Osteocyte (in vitro differentiated cells): ENCODE measurements at regions not wholly inside any gene's neighbourhood (a gene's known extent, or its start where the extent isn't known, plus 50 kb on each side); places are given as distances from the start of the nearest gene placed in this dataset.

Experiments used
- DNase-seq: peaks from one replicate; pipeline ENCODE4 v3.0.0; 2021; ENCODE audit warnings: mixed read lengths; ENCODE audit not compliant: unreplicated experiment; ENCODE audit errors: extremely low spot score
- H3K27ac Mint-ChIP-seq: one replicate; pipeline ENCODE4 v1.8.0; 2021; ENCODE audit warnings: mild to moderate bottlenecking, mixed read lengths; ENCODE audit not compliant: unreplicated experiment
- H3K27me3 Mint-ChIP-seq: one replicate; pipeline ENCODE4 v1.8.0; 2021; ENCODE audit warnings: mixed read lengths; ENCODE audit not compliant: unreplicated experiment
- H3K36me3 Mint-ChIP-seq: one replicate; pipeline ENCODE4 v1.8.0; 2021; ENCODE audit warnings: mixed read lengths; ENCODE audit not compliant: unreplicated experiment
- H3K4me1 Mint-ChIP-seq: one replicate; pipeline ENCODE4 v1.8.0; 2021; ENCODE audit warnings: mixed read lengths; ENCODE audit not compliant: unreplicated experiment
- H3K4me3 Mint-ChIP-seq: one replicate; pipeline ENCODE4 v1.8.0; 2021; ENCODE audit warnings: mild to moderate bottlenecking, moderate library complexity, mixed read lengths; ENCODE audit not compliant: unreplicated experiment
- H3K9me3 Mint-ChIP-seq: one replicate; pipeline ENCODE4 v1.8.0; 2021; ENCODE audit warnings: mixed read lengths; ENCODE audit not compliant: unreplicated experiment
- CTCF ChIP-seq: fragments of 200-600 bp; sonication (generic); IDR thresholded peaks from 2 replicates; pipeline ENCODE4 v1.5.0; 2021; ENCODE audit warnings: antibody characterized with exemption, mild to moderate bottlenecking, moderate library complexity

DNA sequence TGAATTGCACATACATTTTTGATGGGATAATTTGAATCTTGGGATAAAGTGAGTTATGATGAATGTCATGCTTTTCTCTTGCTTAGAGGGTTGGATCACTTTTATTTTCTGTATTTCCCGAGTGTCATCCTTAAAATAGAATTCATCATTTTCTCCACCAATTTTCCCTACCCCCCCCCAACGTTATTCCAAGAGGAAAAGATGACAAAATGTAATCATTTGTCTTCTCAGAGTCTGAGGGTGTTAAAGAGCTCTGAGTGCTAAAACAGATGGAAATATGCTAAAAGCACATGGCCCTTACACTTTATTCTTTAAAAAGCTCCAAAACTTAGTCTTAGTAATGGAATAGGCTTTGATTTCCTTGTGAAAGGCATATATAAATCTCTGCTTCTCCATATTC lies 81.4 kb downstream of the CHRM3 start:
- no peak for TF ChIP-seq CTCF
- no peaks in the 10 kb centered on the region for H3K4me1 Mint-ChIP-seq
- no peak for DNase-seq
- H3K9me3 Mint-ChIP-seq: no peaks in the 10 kb centered on the region
- H3K36me3 Mint-ChIP-seq: no peaks in the 10 kb centered on the region
- peaks cover 8% of the 10 kb centered on the region for H3K27me3 Mint-ChIP-seq
- no peak overlapping the region for H3K4me3 Mint-ChIP-seq
- H3K27ac Mint-ChIP-seq: no peak overlapping the region

DNA sequence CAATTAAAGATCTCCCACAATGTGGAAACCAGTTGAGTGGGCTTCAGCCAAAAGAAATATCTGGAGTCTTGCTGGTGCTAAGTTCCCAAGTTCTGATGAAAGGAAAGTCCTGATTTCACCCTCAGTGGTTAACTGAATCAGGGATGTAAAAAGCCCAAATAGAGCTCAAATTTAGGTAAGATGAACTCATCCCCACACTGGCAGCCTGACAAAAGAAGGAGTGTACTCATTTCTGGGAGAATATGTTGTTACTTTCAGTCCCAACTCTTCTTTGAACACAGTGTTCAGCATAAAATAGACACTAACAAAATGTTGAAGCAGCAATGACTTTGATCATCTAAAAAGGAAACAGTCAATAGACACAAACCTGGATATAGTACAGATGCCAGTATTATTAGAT lies 91.7 kb downstream of the CHRM3 start:
- Mint-ChIP-seq H3K36me3 (peaks cover 2% of the 10 kb centered on the region), H3K9me3 (peaks cover 11% of the 10 kb centered on the region), H3K4me1 (no peaks in the 10 kb centered on the region), H3K27me3 (peaks cover 4% of the 10 kb centered on the region), H3K4me3 (no peak overlapping the region), H3K27ac (no peak overlapping the region)
- no peak for TF ChIP-seq CTCF
- no peak for DNase-seq

GRCh38 chr1:239483391-239483790 lies 97.0 kb downstream of the CHRM3 start:
- H3K9me3 Mint-ChIP-seq: peaks cover 5% of the 10 kb centered on the region
- H3K27ac Mint-ChIP-seq: no peak overlapping the region
- no peaks in the 10 kb centered on the region for H3K27me3 Mint-ChIP-seq
- no peaks in the 10 kb centered on the region for H3K4me1 Mint-ChIP-seq
- no peak overlapping the region for H3K4me3 Mint-ChIP-seq
- no peak for DNase-seq
- no peak for TF ChIP-seq CTCF
- peaks cover 2% of the 10 kb centered on the region for H3K36me3 Mint-ChIP-seq

GRCh38 chr1:239493811-239494414 lies 107.5 kb downstream of the CHRM3 start:
- Mint-ChIP-seq H3K36me3 (no peaks in the 10 kb centered on the region), H3K4me1 (no peaks in the 10 kb centered on the region), H3K9me3 (no peaks in the 10 kb centered on the region), H3K4me3 (no peak overlapping the region), H3K27ac (no peak overlapping the region), H3K27me3 (peaks cover 5% of the 10 kb centered on the region)
- no peak for DNase-seq
- TF ChIP-seq CTCF: no peak

- H3K4me1 Mint-ChIP-seq: no peaks in the 10 kb centered on the region
- H3K36me3 Mint-ChIP-seq: no peaks in the 10 kb centered on the region
- DNase-seq: no peak
- peaks cover 22% of the 10 kb centered on the region for H3K9me3 Mint-ChIP-seq
- H3K4me3 Mint-ChIP-seq: no peak overlapping the region
- H3K27ac Mint-ChIP-seq: no peak overlapping the region
- peaks cover 4% of the 10 kb centered on the region for H3K27me3 Mint-ChIP-seq
- TF ChIP-seq CTCF: no peak
Measured at GRCh38 chr1:239505094-239505493, 118.7 kb downstream of the CHRM3 start.
